SK-N-SH treated with all-trans-retinoic acid at 6 μM for 48 hours (cell line): ENCODE measurements at regions not wholly inside any gene's neighbourhood (a gene's known extent, or its start where the extent isn't known, plus 50 kb on each side); places are given as distances from the start of the nearest gene placed in this dataset.

Source experiments
- ATAC-seq: fragments of 200-7000 bp; cut with Tn5 transposase; 3 replicates; pipeline ENCODE4 v1.9.1; 2020; ENCODE audit warnings: mild to moderate bottlenecking, moderate library complexity
- ARNTL ChIP-seq: fragments of 450-650 bp; formaldehyde crosslinking; IDR thresholded peaks from 2 replicates; pipeline ENCODE4 v1.5.0; 2020; ENCODE audit warnings: low read depth, mild to moderate bottlenecking, moderate library complexity, borderline replicate concordance
- BACH2 ChIP-seq: fragments of 250-450 bp; sonication (Bioruptor Pico); IDR thresholded peaks from 2 replicates; pipeline ENCODE4 v1.9.0; 2021; ENCODE audit warnings: mild to moderate bottlenecking, borderline replicate concordance
- CREB5 ChIP-seq: fragments of 250-450 bp; sonication (Bioruptor Pico); IDR thresholded peaks from 2 replicates; pipeline ENCODE4 v1.5.1; 2020; ENCODE audit warnings: low read depth, mild to moderate bottlenecking, moderate library complexity
- CSDC2 ChIP-seq: fragments of 250-450 bp; sonication (Bioruptor Pico); IDR thresholded peaks from 2 replicates; pipeline ENCODE4 v1.5.0; 2020; ENCODE audit warnings: mild to moderate bottlenecking, moderate library complexity
- CSRNP3 ChIP-seq: fragments of 250-450 bp; sonication (Bioruptor Pico); IDR thresholded peaks from 2 replicates; pipeline ENCODE4 v1.5.1; 2021; ENCODE audit warnings: mild to moderate bottlenecking, moderate library complexity
- ESRRG ChIP-seq: fragments of 250-450 bp; sonication (Bioruptor Pico); IDR thresholded peaks from 2 replicates; pipeline ENCODE4 v1.6.1; 2021; ENCODE audit warnings: mild to moderate bottlenecking
- GLIS3 ChIP-seq: fragments of 250-450 bp; sonication (Bioruptor Pico); IDR thresholded peaks from 2 replicates; pipeline ENCODE4 v1.5.0; 2020; ENCODE audit warnings: mild to moderate bottlenecking, moderate library complexity
- ISL1 ChIP-seq: fragments of 250-450 bp; sonication (Bioruptor Pico); IDR thresholded peaks from 2 replicates; pipeline ENCODE4 v2.1.2; 2022; ENCODE audit warnings: mild to moderate bottlenecking, moderate library complexity
- OSR1 ChIP-seq: fragments of 250-450 bp; sonication (Bioruptor Pico); IDR thresholded peaks from 2 replicates; pipeline ENCODE4 v1.8.0; 2022; ENCODE audit warnings: moderate library complexity, mild to moderate bottlenecking, inconsistent platforms
- PATZ1 ChIP-seq: fragments of 250-450 bp; sonication (Bioruptor Pico); IDR thresholded peaks from 2 replicates; pipeline ENCODE4 v1.8.0; 2020; ENCODE audit warnings: mild to moderate bottlenecking, moderate library complexity, borderline replicate concordance
- POU6F1 ChIP-seq: fragments of 250-450 bp; sonication (Bioruptor Pico); IDR thresholded peaks from 2 replicates; pipeline ENCODE4 v1.8.0; 2021; ENCODE audit warnings: low read depth, mild to moderate bottlenecking, moderate library complexity, borderline replicate concordance
- PPARA ChIP-seq: fragments of 250-450 bp; sonication (Bioruptor Pico); IDR thresholded peaks from 2 replicates; pipeline ENCODE4 v1.5.0; 2020; ENCODE audit warnings: mild to moderate bottlenecking, borderline replicate concordance
- RARB ChIP-seq: fragments of 250-450 bp; sonication (Bioruptor Pico); IDR thresholded peaks from 2 replicates; pipeline ENCODE4 v1.8.0; 2021; ENCODE audit warnings: mild to moderate bottlenecking, moderate library complexity
- SNAI2 ChIP-seq: fragments of 250-450 bp; sonication (Bioruptor Pico); IDR thresholded peaks from 2 replicates; pipeline ENCODE4 v1.5.0; 2020; ENCODE audit warnings: mild to moderate bottlenecking, moderate library complexity
- TSHZ2 ChIP-seq: fragments of 250-450 bp; sonication (Bioruptor Pico); IDR thresholded peaks from 2 replicates; pipeline ENCODE4 v1.5.0; 2020; ENCODE audit warnings: mild to moderate bottlenecking, moderate library complexity
- ZC3H10 ChIP-seq: fragments of 250-450 bp; sonication (Bioruptor Pico); IDR thresholded peaks from 2 replicates; pipeline ENCODE4 v1.5.1; 2021; ENCODE audit warnings: mild to moderate bottlenecking, moderate library complexity
- ZFP3 ChIP-seq: fragments of 250-450 bp; sonication (Bioruptor Pico); IDR thresholded peaks from 2 replicates; pipeline ENCODE4 v1.5.0; 2020; ENCODE audit warnings: mild to moderate bottlenecking, moderate library complexity
- ZFP30 ChIP-seq: fragments of 450-650 bp; formaldehyde crosslinking; IDR thresholded peaks from 2 replicates; pipeline ENCODE4 v1.5.0; 2022; ENCODE audit warnings: mild to moderate bottlenecking, moderate library complexity
- ZNF70 ChIP-seq: fragments of 450-650 bp; formaldehyde crosslinking; IDR thresholded peaks from 2 replicates; pipeline ENCODE4 v1.5.0; 2020; ENCODE audit warnings: mild to moderate bottlenecking, moderate library complexity
- ZNF8 ChIP-seq: fragments of 450-650 bp; formaldehyde crosslinking; IDR thresholded peaks from 2 replicates; pipeline ENCODE4 v1.5.0; 2020; ENCODE audit warnings: mild to moderate bottlenecking, moderate library complexity

GRCh38 chr5:148922606-148923005, 96.2 kb downstream of the ADRB2 start:
- TF ChIP-seq ISL1 (CRISPR knock-in tag) = no peak
- no peak for TF ChIP-seq POU6F1 (CRISPR knock-in tag)
- TF ChIP-seq CSDC2 (CRISPR knock-in tag) = no peak
- no peak for TF ChIP-seq ZC3H10
- no peak for TF ChIP-seq BACH2 (CRISPR knock-in tag)
- no peak for TF ChIP-seq ZNF8 (CRISPR knock-in tag)
- TF ChIP-seq CSRNP3 (CRISPR knock-in tag) = no peak
- ATAC-seq = no peak

GRCh38 chr5:148923023-148923422, 96.6 kb downstream of the ADRB2 start:
- no peak for ATAC-seq

GRCh38 chr5:148924817-148925216, 98.4 kb downstream of the ADRB2 start:
- no peak for TF ChIP-seq PPARA (CRISPR knock-in tag)
- TF ChIP-seq ESRRG (CRISPR knock-in tag) = no peak
- TF ChIP-seq ARNTL = no peak
- no peak for TF ChIP-seq CREB5 (CRISPR knock-in tag)
- TF ChIP-seq RARB (CRISPR knock-in tag) = no peak
- TF ChIP-seq ZNF8 (CRISPR knock-in tag) = no peak
- no peak for TF ChIP-seq POU6F1 (CRISPR knock-in tag)
- no peak for TF ChIP-seq ZFP30 (CRISPR knock-in tag)
- TF ChIP-seq OSR1 (CRISPR knock-in tag) = no peak
- TF ChIP-seq ZC3H10 = no peak
- no peak for TF ChIP-seq BACH2 (CRISPR knock-in tag)
- TF ChIP-seq TSHZ2 = no peak
- TF ChIP-seq ZFP3 = no peak
- no peak for TF ChIP-seq PATZ1
- no peak for TF ChIP-seq SNAI2
- TF ChIP-seq ZNF70 = no peak
- TF ChIP-seq CSRNP3 (CRISPR knock-in tag) = no peak
- no peak for TF ChIP-seq GLIS3
- no peak for TF ChIP-seq ISL1 (CRISPR knock-in tag)
- no peak for ATAC-seq

More at GRCh38 chr5:148923023-148923422, 96.6 kb downstream of the ADRB2 start:
- TF ChIP-seq ZNF70 (no peak), CSRNP3 (CRISPR knock-in tag) (no peak)
